Epithelial cell of proximal tubule (primary cell): ENCODE measurements at regions not wholly inside any gene's neighbourhood (a gene's known extent, or its start where the extent isn't known, plus 50 kb on each side); places are given as distances from the start of the nearest gene placed in this dataset.

Experiments used
- DNase-seq: peaks from one replicate; pipeline ENCODE4 v3.0.0-alpha.2; 2011; ENCODE audit warnings: low read depth
- H3K4me3 ChIP-seq: 2 replicates; pipeline ENCODE4 v1.5.1; 2011; ENCODE audit warnings: low read depth, mild to moderate bottlenecking, low read length
- CTCF ChIP-seq: conservative IDR thresholded peaks from 2 replicates; pipeline ENCODE4 v1.5.1; 2012; ENCODE audit warnings: low read depth, mild to moderate bottlenecking, low read length

- no peak overlapping the region for H3K4me3 ChIP-seq
- no peak for DNase-seq
- no peak for TF ChIP-seq CTCF
Measured at GRCh38 chr12:89033062-89033461, 319.2 kb downstream of the DUSP6 start.

GRCh38 chr12:89029961-89030360 is 322.3 kb downstream of the DUSP6 start:
- DNase-seq: no peak
- TF ChIP-seq CTCF: no peak
- no peak overlapping the region for H3K4me3 ChIP-seq

GRCh38 chr12:89024580-89024979 is 327.7 kb downstream of the DUSP6 start:
- DNase-seq: no peak
- TF ChIP-seq CTCF: no peak
- H3K4me3 ChIP-seq: no peak overlapping the region

GRCh38 chr12:89023936-89024335 is 328.4 kb downstream of the DUSP6 start:
- no peak for TF ChIP-seq CTCF
- no peak for DNase-seq
- H3K4me3 ChIP-seq: no peak overlapping the region

- no peak overlapping the region for H3K4me3 ChIP-seq
- DNase-seq: no peak
- TF ChIP-seq CTCF: no peak
Measured at GRCh38 chr12:89020689-89021088, 331.6 kb downstream of the DUSP6 start.

GRCh38 chr12:89020121-89020480 is 332.2 kb downstream of the DUSP6 start:
- no peak for DNase-seq
- no peak for TF ChIP-seq CTCF
- H3K4me3 ChIP-seq: no peak overlapping the region

- peak; percentile 97 for TF ChIP-seq CTCF
- peak; percentile 59 for DNase-seq
- H3K4me3 ChIP-seq: peak overlapping the region; percentile 54
Measured at GRCh38 chr12:89019439-89020120, 332.7 kb downstream of the DUSP6 start.
